Endothelial cell of umbilical vein (primary cell): ENCODE measurements at regions not wholly inside any gene's neighbourhood (a gene's known extent, or its start where the extent isn't known, plus 50 kb on each side); places are given as distances from the start of the nearest gene placed in this dataset.

Source experiments
- BruUV-seq: library from RNA; stranded (reverse); fragments of 400-500 nt; replicated peaks from 2 replicates; lab custom pipeline; 2021; lab: Mats Ljungman, UMichigan
- CTCF ChIA-PET: fragments of 300-600, 350-600 bp; sonication (Branson Sonifier 250); formaldehyde crosslinking; loops from one replicate; lab custom pipeline; 2021; ENCODE audit warnings: antibody characterized with exemption, inconsistent platforms; lab: Charles Lee
- POLR2A ChIA-PET: fragments of 300-600, 350-600 bp; sonication (Branson Sonifier 250); formaldehyde crosslinking; loops from one replicate; lab custom pipeline; 2021; ENCODE audit warnings: antibody characterized with exemption, inconsistent platforms; lab: Charles Lee
- DNase-seq: peaks from one replicate; pipeline ENCODE4 v3.0.0-alpha.2; 2011; ENCODE audit warnings: low read depth, low spot score
- FAIRE-seq: peaks from 2 replicates; lab custom pipeline; 2011; peaks lifted over from hg19 to GRCh38; lab: Jason Lieb, UNC
- H2AFZ ChIP-seq: 2 replicates; pipeline ENCODE4 v1.6.0; 2012; ENCODE audit warnings: low read depth, low read length, control low read depth, inconsistent platforms
- H3K27ac ChIP-seq: 2 replicates; pipeline ENCODE4 v1.5.1; 2011; ENCODE audit warnings: low read depth, mild to moderate bottlenecking, control low read depth, low read length, moderate library complexity; ENCODE audit not compliant: insufficient read depth
- H3K27me3 ChIP-seq, 2 experiments: 2 replicates each; pipeline versions ENCODE4 v1.6.0 to v1.6.1; 2011; ENCODE audit warnings: low read length in 2 of 2, mixed read lengths in 1 of 2; ENCODE audit not compliant: control insufficient read depth in 2 of 2, insufficient read depth in 2 of 2
- H3K36me3 ChIP-seq, 2 experiments: 2 replicates in 1 of 2; 3 replicates in 1 of 2; pipeline ENCODE4 v1.5.1; 2011; ENCODE audit warnings: low read length in 2 of 2, mild to moderate bottlenecking in 1 of 2, moderate library complexity in 1 of 2; ENCODE audit not compliant: control insufficient read depth in 2 of 2, insufficient read depth in 2 of 2; ENCODE audit errors: extremely low read depth in 1 of 2
- H3K4me1 ChIP-seq: 3 replicates; pipeline ENCODE4 v1.5.1; 2011; ENCODE audit warnings: mild to moderate bottlenecking, low read length; ENCODE audit not compliant: control insufficient read depth, insufficient read depth; ENCODE audit errors: extremely low read depth
- H3K4me2 ChIP-seq: 2 replicates; pipeline ENCODE4 v1.6.1; 2011; ENCODE audit warnings: low read length, control low read depth, mixed read lengths; ENCODE audit not compliant: insufficient read depth
- H3K4me3 ChIP-seq, 3 experiments: fragments of 200-600 bp in 1 of 3; sonication (generic), shearing (Covaris generic) in 1 of 3; replicated peaks in 1 of 3; 2 replicates each; pipeline ENCODE4 v1.5.1; 2011 to 2016; ENCODE audit warnings: control low read depth in 3 of 3, low read length in 3 of 3, mild to moderate bottlenecking in 2 of 3, inconsistent platforms in 1 of 3, low read depth in 1 of 3, moderate library complexity in 1 of 3; ENCODE audit not compliant: insufficient read depth in 1 of 3
- H3K79me2 ChIP-seq: 2 replicates; pipeline ENCODE4 v1.6.0; 2012; ENCODE audit warnings: low read length, inconsistent platforms; ENCODE audit not compliant: control insufficient read depth, insufficient read depth
- H3K9ac ChIP-seq: replicated peaks from 2 replicates; pipeline ENCODE3; 2011; ENCODE audit warnings: low read length, control low read depth; ENCODE audit not compliant: insufficient read depth; ENCODE audit errors: extremely low read depth
- H3K9me1 ChIP-seq: replicated peaks from 3 replicates; pipeline ENCODE4 v1.6.0; 2011; ENCODE audit warnings: mild to moderate bottlenecking, low read length; ENCODE audit not compliant: control insufficient read depth, insufficient read depth; ENCODE audit errors: extremely low read depth
- H3K9me3 ChIP-seq: replicated peaks from 2 replicates; pipeline ENCODE4 v1.5.1; 2012; ENCODE audit warnings: low read length, inconsistent platforms; ENCODE audit not compliant: control insufficient read depth, insufficient read depth
- H4K20me1 ChIP-seq: replicated peaks from 2 replicates; pipeline ENCODE3; 2011; ENCODE audit warnings: mild to moderate bottlenecking, low read length; ENCODE audit not compliant: control insufficient read depth, insufficient read depth; ENCODE audit errors: extremely low read depth
- EZH2 ChIP-seq: IDR thresholded peaks from 2 replicates; pipeline ENCODE4 v1.6.1; 2012; ENCODE audit warnings: borderline replicate concordance, low read depth, mild to moderate bottlenecking, moderate library complexity, low read length, inconsistent platforms; ENCODE audit not compliant: severe bottlenecking
- FOS ChIP-seq: IDR thresholded peaks from 2 replicates; pipeline ENCODE4 v1.6.1; 2011; ENCODE audit warnings: mild to moderate bottlenecking, low read length, moderate library complexity, borderline replicate concordance; ENCODE audit not compliant: insufficient read depth
- GATA2 ChIP-seq: IDR thresholded peaks from 2 replicates; pipeline ENCODE4 v1.7.0; 2011; ENCODE audit warnings: low read depth, mild to moderate bottlenecking, moderate library complexity, mixed read lengths, low read length; ENCODE audit not compliant: insufficient read length, insufficient read depth
- JUN ChIP-seq: IDR thresholded peaks from 2 replicates; pipeline ENCODE4 v1.6.1; 2011; ENCODE audit warnings: borderline replicate concordance, low read depth; ENCODE audit not compliant: insufficient read length, insufficient read depth
- MYC ChIP-seq: IDR thresholded peaks from one replicate; pipeline ENCODE4 v1.6.1; 2011; ENCODE audit warnings: mild to moderate bottlenecking, low read depth, low read length
- POLR2A ChIP-seq: IDR thresholded peaks from 2 replicates; pipeline ENCODE4 v1.6.1; 2012; ENCODE audit warnings: low read depth, mild to moderate bottlenecking, control low read depth, low read length
- POLR2AphosphoS5 ChIP-seq: IDR thresholded peaks from 2 replicates; pipeline ENCODE4 v1.6.1; 2012; ENCODE audit warnings: low read depth, mild to moderate bottlenecking, control low read depth, low read length, moderate library complexity; ENCODE audit not compliant: insufficient read depth
- dilution Hi-C: fragments of 300-500 bp; cut with MboI; formaldehyde crosslinking; loops from one replicate; pipeline ENCODE4 v1.15.0; 2019; ENCODE audit warnings: low sequenced_read_pairs; ENCODE audit not compliant: extremely low pct_ligation_motif_present
- intact Hi-C: fragments of 100-400 bp; cut with micrococcal nuclease; formaldehyde crosslinking; loops from one replicate; pipeline ENCODE4 v1.10.0; 2022
- TF ChIP-seq, protein P1 (sequence below), 2 donors: IDR thresholded peaks; 1 replicate in 1 of 2; 2 replicates in 1 of 2; pipeline ENCODE4 v1.5.1; 2011; ENCODE audit warnings: low read length in 2 of 2, mild to moderate bottlenecking in 2 of 2, moderate library complexity in 2 of 2, control low read depth in 1 of 2, inconsistent platforms in 1 of 2, low read depth in 1 of 2; ENCODE audit not compliant: insufficient read depth in 1 of 2; ENCODE audit errors: extremely low read depth in 1 of 2
- TF ChIP-seq, protein P2 (sequence below): IDR thresholded peaks from 2 replicates; pipeline ENCODE4 v1.6.1; 2011; ENCODE audit not compliant: insufficient read depth, insufficient read length

GRCh38 chr9:89912605-89912953 lies 307.8 kb downstream of the GADD45G start:
- H3K9me1 ChIP-seq: no peaks in the 10 kb centered on the region
- H3K4me2 ChIP-seq: no peak overlapping the region
- no peaks in the 10 kb centered on the region for H3K79me2 ChIP-seq
- ChIA-PET POLR2A (no interaction called here), CTCF (no interaction called here)
- intact Hi-C loops: loop anchor here (10.0 kb wide), 1 partner anchor 192 kb away; no protein-coding TSS in a partner anchor
- H3K9ac ChIP-seq: no peak overlapping the region
- TF ChIP-seq POLR2AphosphoS5 (no peak), GATA2 (no peak), MYC (no peak), POLR2A (no peak), EZH2 (no peak)
- H3K4me3 ChIP-seq: no peak overlapping the region
- DNase-seq: no peak
- no peaks in the 10 kb centered on the region for H3K36me3 ChIP-seq
- no peak overlapping the region for H3K27ac ChIP-seq
- no peaks in the 10 kb centered on the region for H3K27me3 ChIP-seq
- BruUV-seq: no TSS peak
- no peak for FAIRE-seq
- no peaks in the 10 kb centered on the region for H4K20me1 ChIP-seq
- H3K4me1 ChIP-seq: no peaks in the 10 kb centered on the region
- no peak overlapping the region for H2AFZ ChIP-seq
- H3K9me3 ChIP-seq: no peaks in the 10 kb centered on the region
- dilution Hi-C loops: no loop called here

- H3K4me2 ChIP-seq: no peak overlapping the region
- no peak overlapping the region for H3K27ac ChIP-seq
- no peaks in the 10 kb centered on the region for H4K20me1 ChIP-seq
- no peaks in the 10 kb centered on the region for H3K4me1 ChIP-seq
- no TSS peak for BruUV-seq
- DNase-seq (no peak), FAIRE-seq (no peak)
- H2AFZ ChIP-seq: no peak overlapping the region
- no peaks in the 10 kb centered on the region for H3K9me3 ChIP-seq
- H3K27me3 ChIP-seq: no peaks in the 10 kb centered on the region
- POLR2A ChIA-PET: no interaction called here
- CTCF ChIA-PET: interaction anchor here (1.1 to 1.4 kb wide), 2 partner anchors 80 to 322 kb away, joined by 3 read pairs; no protein-coding TSS in a partner anchor
- no peaks in the 10 kb centered on the region for H3K79me2 ChIP-seq
- dilution Hi-C loops (no loop called here), intact Hi-C loops (loop anchor here (10.0 kb wide), 1 partner anchor 190 kb away; no protein-coding TSS in a partner anchor)
- TF ChIP-seq FOS (no peak), MYC (no peak), POLR2AphosphoS5 (no peak), JUN (no peak), POLR2A (no peak), EZH2 (no peak), GATA2 (no peak)
- TF ChIP-seq, protein P1, sequence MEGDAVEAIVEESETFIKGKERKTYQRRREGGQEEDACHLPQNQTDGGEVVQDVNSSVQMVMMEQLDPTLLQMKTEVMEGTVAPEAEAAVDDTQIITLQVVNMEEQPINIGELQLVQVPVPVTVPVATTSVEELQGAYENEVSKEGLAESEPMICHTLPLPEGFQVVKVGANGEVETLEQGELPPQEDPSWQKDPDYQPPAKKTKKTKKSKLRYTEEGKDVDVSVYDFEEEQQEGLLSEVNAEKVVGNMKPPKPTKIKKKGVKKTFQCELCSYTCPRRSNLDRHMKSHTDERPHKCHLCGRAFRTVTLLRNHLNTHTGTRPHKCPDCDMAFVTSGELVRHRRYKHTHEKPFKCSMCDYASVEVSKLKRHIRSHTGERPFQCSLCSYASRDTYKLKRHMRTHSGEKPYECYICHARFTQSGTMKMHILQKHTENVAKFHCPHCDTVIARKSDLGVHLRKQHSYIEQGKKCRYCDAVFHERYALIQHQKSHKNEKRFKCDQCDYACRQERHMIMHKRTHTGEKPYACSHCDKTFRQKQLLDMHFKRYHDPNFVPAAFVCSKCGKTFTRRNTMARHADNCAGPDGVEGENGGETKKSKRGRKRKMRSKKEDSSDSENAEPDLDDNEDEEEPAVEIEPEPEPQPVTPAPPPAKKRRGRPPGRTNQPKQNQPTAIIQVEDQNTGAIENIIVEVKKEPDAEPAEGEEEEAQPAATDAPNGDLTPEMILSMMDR (IDR thresholded peaks at IDR 0.05; ENCODE audit: extremely low read depth in 1 of 2, insufficient read depth in 1 of 2, low read depth in 1 of 2, low read length in 2 of 2): no peak
- TF ChIP-seq, protein P2, sequence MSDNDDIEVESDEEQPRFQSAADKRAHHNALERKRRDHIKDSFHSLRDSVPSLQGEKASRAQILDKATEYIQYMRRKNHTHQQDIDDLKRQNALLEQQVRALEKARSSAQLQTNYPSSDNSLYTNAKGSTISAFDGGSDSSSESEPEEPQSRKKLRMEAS: no peak
- no peak overlapping the region for H3K9ac ChIP-seq
- no peaks in the 10 kb centered on the region for H3K36me3 ChIP-seq
- H3K9me1 ChIP-seq: no peaks in the 10 kb centered on the region
- H3K4me3 ChIP-seq: no peak overlapping the region
These were observed 310.4 kb downstream of the GADD45G start for GRCh38 chr9:89915187-89915586.
